SK-N-MC (cell line): ENCODE measurements at regions not wholly inside any gene's neighbourhood (a gene's known extent, or its start where the extent isn't known, plus 50 kb on each side); places are given as distances from the start of the nearest gene placed in this dataset.

ENCODE experiments used
- EZH2 ChIP-seq: fragments of 200-600 bp; sonication (generic); IDR thresholded peaks from one replicate; pipeline ENCODE4 v1.6.1; 2017; ENCODE audit warnings: antibody characterized with exemption
- POLR2AphosphoS5 ChIP-seq: IDR thresholded peaks from 2 replicates; pipeline ENCODE4 v1.6.1; 2012; ENCODE audit warnings: mild to moderate bottlenecking, low read depth, low read length, borderline replicate concordance

DNA sequence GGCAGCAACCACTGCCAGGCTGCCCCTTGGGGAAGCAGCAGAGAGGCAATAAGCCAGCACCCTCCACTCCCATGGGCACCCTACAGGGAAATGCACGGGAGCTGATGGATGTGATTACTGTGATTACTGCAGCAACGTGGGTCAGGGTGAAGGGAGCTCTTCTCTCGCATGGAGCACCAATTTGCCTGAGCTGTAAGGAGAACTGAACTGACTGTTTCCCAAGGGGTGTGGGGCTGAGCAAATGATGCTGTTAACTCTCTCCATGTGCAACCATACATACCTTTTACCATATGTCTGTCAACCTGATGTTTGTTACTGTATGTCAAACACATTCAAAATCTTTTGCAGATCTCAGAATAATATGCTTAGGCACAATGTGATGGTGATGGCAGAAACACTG lies 680.6 kb downstream of the SQOR start:
- TF ChIP-seq POLR2AphosphoS5 (no peak), EZH2 (no peak)
